Astrocyte of the cerebellum (primary cell): ENCODE measurements at regions not wholly inside any gene's neighbourhood (a gene's known extent, or its start where the extent isn't known, plus 50 kb on each side); places are given as distances from the start of the nearest gene placed in this dataset.

Source experiments
- DNase-seq: peaks from one replicate; pipeline ENCODE4 v3.0.0-alpha.2; 2011; ENCODE audit warnings: low read depth
- H3K4me3 ChIP-seq: 2 replicates; pipeline ENCODE4 v1.5.1; 2011; ENCODE audit warnings: mild to moderate bottlenecking, low read depth, low read length, moderate library complexity
- CTCF ChIP-seq: IDR thresholded peaks from 2 replicates; pipeline ENCODE4 v1.5.1; 2012; ENCODE audit warnings: low read length, low read depth, moderate library complexity, mild to moderate bottlenecking; ENCODE audit errors: missing control alignments
- in situ Hi-C: cut with HindIII; loops from 2 replicates; pipeline ENCODE4 v1.10.0; 2017; ENCODE audit warnings: low sequenced_read_pairs

GRCh38 chr3:59429198-59429597, 379.4 kb upstream of the CFAP20DC start:
- no peak overlapping the region for H3K4me3 ChIP-seq
- in situ Hi-C loops = no loop called here
- TF ChIP-seq CTCF = no peak
- DNase-seq = no peak

- in situ Hi-C loops = no loop called here
- no peak overlapping the region for H3K4me3 ChIP-seq
- no peak for TF ChIP-seq CTCF
- peak; percentile 41 for DNase-seq
These were observed 377.2 kb upstream of the CFAP20DC start for GRCh38 chr3:59426821-59427565.

- no peak overlapping the region for H3K4me3 ChIP-seq
- in situ Hi-C loops = no loop called here
- no peak for DNase-seq
- TF ChIP-seq CTCF = no peak
These were observed 376.1 kb upstream of the CFAP20DC start for GRCh38 chr3:59425942-59426341.

- in situ Hi-C loops = no loop called here
- H3K4me3 ChIP-seq = no peak overlapping the region
- no peak for TF ChIP-seq CTCF
- peak; percentile 29 for DNase-seq
These were observed 375.5 kb upstream of the CFAP20DC start for GRCh38 chr3:59425371-59425770.

GRCh38 chr3:59424268-59425010, 374.6 kb upstream of the CFAP20DC start:
- no peak overlapping the region for H3K4me3 ChIP-seq
- in situ Hi-C loops = no loop called here
- DNase-seq = peak; percentile 51
- no peak for TF ChIP-seq CTCF

- no peak for TF ChIP-seq CTCF
- H3K4me3 ChIP-seq = no peak overlapping the region
- in situ Hi-C loops = no loop called here
These were observed 373.9 kb upstream of the CFAP20DC start for GRCh38 chr3:59423707-59424106.

More at GRCh38 chr3:59423707-59424106, 373.9 kb upstream of the CFAP20DC start:
- DNase-seq = no peak
